ENCODE measurements at regions not wholly inside any gene's neighbourhood (a gene's known extent, or its start where the extent isn't known, plus 50 kb on each side); places are given as distances from the start of the nearest gene placed in this dataset.

DNA sequence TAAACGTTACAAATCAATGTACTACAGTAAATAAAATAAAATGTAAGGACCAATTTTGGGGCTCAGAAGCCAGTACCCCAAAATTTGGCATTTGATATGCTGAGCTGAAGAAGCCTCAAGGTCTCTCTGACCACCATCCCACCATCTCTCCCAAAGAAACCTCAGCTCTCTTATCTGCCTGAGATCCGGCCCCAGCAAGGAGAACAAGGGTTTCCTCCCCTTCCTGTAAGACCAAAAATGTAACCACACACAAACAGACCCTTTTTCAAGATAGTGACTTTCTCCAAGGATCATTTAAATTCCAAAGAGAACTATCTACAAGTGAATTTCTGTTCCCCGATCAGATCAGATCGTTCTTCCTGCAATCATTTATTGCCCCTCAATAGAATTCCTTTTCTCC lies 68.1 kb upstream of the SLC45A1 start:
- TF ChIP-seq, protein P1, sequence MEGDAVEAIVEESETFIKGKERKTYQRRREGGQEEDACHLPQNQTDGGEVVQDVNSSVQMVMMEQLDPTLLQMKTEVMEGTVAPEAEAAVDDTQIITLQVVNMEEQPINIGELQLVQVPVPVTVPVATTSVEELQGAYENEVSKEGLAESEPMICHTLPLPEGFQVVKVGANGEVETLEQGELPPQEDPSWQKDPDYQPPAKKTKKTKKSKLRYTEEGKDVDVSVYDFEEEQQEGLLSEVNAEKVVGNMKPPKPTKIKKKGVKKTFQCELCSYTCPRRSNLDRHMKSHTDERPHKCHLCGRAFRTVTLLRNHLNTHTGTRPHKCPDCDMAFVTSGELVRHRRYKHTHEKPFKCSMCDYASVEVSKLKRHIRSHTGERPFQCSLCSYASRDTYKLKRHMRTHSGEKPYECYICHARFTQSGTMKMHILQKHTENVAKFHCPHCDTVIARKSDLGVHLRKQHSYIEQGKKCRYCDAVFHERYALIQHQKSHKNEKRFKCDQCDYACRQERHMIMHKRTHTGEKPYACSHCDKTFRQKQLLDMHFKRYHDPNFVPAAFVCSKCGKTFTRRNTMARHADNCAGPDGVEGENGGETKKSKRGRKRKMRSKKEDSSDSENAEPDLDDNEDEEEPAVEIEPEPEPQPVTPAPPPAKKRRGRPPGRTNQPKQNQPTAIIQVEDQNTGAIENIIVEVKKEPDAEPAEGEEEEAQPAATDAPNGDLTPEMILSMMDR (IDR thresholded peaks at IDR 0.05) = no peak
- TF ChIP-seq POLR2A (IDR thresholded peaks at IDR 0.05) = no peak
